ENCODE measurements at regions not wholly inside any gene's neighbourhood (a gene's known extent, or its start where the extent isn't known, plus 50 kb on each side); places are given as distances from the start of the nearest gene placed in this dataset.

DNA sequence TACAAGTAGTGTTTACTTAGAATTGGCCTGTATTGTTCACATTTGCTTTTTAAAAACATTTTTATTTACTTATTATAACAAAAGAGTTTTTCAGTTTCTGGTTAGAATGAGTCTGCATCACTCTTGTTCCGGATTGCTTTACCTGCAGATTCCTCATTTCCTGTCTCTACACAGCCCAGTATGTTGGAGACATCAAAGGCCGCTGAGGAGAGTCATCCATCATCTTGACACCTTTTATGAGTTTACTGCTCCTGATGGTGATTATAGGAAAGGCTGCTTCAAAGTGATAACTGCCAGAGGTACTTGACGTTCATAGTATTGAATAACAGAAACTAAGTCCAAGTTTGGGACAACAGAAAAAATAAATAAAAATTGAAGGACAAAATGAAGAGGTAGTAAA, 490.5 kb upstream of the CA10 start:
- DNase-seq (ENCODE audit: low read depth, low spot score) (no peak), FAIRE-seq (no peak)
- no peaks in the 10 kb centered on the region for H3K27me3 ChIP-seq (ENCODE audit: control insufficient read depth, extremely low read depth, insufficient read depth, low read length)
- no peak overlapping the region for H3K9ac ChIP-seq (ENCODE audit: control insufficient read depth, extremely low read depth, insufficient read depth, low read length)
- H3K4me1 ChIP-seq (ENCODE audit: control insufficient read depth, extremely low read depth, insufficient read depth, low read length), result no peaks in the 10 kb centered on the region
- H3K9me3 ChIP-seq (ENCODE audit: control insufficient read depth, low read depth, low read length), result no peaks in the 10 kb centered on the region
- no peaks in the 10 kb centered on the region for H3K36me3 ChIP-seq (ENCODE audit: control insufficient read depth in 2 of 2, extremely low read depth in 1 of 2, insufficient read depth in 2 of 2, low read length in 2 of 2)
- dilution Hi-C loops (cut with MboI; ENCODE audit: extremely low pct_ligation_motif_present, low sequenced_read_pairs), result no loop called here
- TF ChIP-seq, protein P1, sequence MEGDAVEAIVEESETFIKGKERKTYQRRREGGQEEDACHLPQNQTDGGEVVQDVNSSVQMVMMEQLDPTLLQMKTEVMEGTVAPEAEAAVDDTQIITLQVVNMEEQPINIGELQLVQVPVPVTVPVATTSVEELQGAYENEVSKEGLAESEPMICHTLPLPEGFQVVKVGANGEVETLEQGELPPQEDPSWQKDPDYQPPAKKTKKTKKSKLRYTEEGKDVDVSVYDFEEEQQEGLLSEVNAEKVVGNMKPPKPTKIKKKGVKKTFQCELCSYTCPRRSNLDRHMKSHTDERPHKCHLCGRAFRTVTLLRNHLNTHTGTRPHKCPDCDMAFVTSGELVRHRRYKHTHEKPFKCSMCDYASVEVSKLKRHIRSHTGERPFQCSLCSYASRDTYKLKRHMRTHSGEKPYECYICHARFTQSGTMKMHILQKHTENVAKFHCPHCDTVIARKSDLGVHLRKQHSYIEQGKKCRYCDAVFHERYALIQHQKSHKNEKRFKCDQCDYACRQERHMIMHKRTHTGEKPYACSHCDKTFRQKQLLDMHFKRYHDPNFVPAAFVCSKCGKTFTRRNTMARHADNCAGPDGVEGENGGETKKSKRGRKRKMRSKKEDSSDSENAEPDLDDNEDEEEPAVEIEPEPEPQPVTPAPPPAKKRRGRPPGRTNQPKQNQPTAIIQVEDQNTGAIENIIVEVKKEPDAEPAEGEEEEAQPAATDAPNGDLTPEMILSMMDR (optimal IDR thresholded peaks at IDR 0.05 in 1 of 3, IDR thresholded peaks at IDR 0.05 in 1 of 3, conservative IDR thresholded peaks at IDR 0.05 in 1 of 3; ENCODE audit: extremely low read depth in 1 of 3, insufficient read depth in 2 of 3, low read length in 3 of 3), result no peak
- TF ChIP-seq EZH2 (IDR thresholded peaks at IDR 0.05; ENCODE audit: low read length), result no peak
- no peaks in the 10 kb centered on the region for H3K79me2 ChIP-seq (ENCODE audit: control insufficient read depth, insufficient read depth, low read length)
- H2AFZ ChIP-seq (ENCODE audit: control insufficient read depth, low read length), result no peak overlapping the region
- H3K27ac ChIP-seq (ENCODE audit: control insufficient read depth, insufficient read depth, low read length), result no peak overlapping the region
- H4K20me1 ChIP-seq (ENCODE audit: control insufficient read depth, extremely low read depth, insufficient read depth, low read length), result no peaks in the 10 kb centered on the region
- no peak overlapping the region for H3K4me3 ChIP-seq (ENCODE audit: control insufficient read depth in 2 of 3, extremely low read depth in 1 of 3, insufficient read depth in 2 of 3, low read depth in 1 of 3, low read length in 3 of 3)
- no peaks in the 10 kb centered on the region for H3K9me1 ChIP-seq (ENCODE audit: control insufficient read depth, extremely low read depth, insufficient read depth, low read length)
- H3K4me2 ChIP-seq (ENCODE audit: control insufficient read depth, extremely low read depth, insufficient read depth, low read depth, low read length), result no peak overlapping the region

DNA sequence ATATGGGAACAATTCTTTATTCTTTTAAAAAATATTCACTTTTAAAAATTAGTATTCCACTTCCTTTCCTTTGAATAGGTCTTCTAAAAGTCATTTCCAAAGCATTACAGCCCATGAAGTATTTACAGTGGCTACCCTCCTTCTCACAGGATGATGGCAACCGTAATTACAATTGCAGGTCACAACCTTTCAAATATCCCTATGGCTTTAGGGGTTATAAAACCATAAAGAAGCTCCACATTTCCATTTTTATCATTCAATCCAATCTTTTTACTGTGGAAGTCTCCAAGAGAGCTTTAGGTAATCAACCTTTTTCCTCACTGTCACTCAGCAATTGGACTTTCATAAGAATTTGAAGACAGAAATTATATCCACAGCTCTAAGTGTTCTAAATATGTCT, 488.9 kb upstream of the CA10 start:
- TF ChIP-seq, protein P1 (optimal IDR thresholded peaks at IDR 0.05 in 1 of 3, IDR thresholded peaks at IDR 0.05 in 1 of 3, conservative IDR thresholded peaks at IDR 0.05 in 1 of 3; ENCODE audit: extremely low read depth in 1 of 3, insufficient read depth in 2 of 3, low read length in 3 of 3), result no peak
- TF ChIP-seq EZH2 (IDR thresholded peaks at IDR 0.05; ENCODE audit: low read length), result no peak
- FAIRE-seq, result no peak
- no peak overlapping the region for H3K4me3 ChIP-seq (ENCODE audit: control insufficient read depth in 2 of 3, extremely low read depth in 1 of 3, insufficient read depth in 2 of 3, low read depth in 1 of 3, low read length in 3 of 3)
- no peak overlapping the region for H2AFZ ChIP-seq (ENCODE audit: control insufficient read depth, low read length)
- dilution Hi-C loops (cut with MboI; ENCODE audit: extremely low pct_ligation_motif_present, low sequenced_read_pairs), result no loop called here
- no peak overlapping the region for H3K4me2 ChIP-seq (ENCODE audit: control insufficient read depth, extremely low read depth, insufficient read depth, low read depth, low read length)
- H3K79me2 ChIP-seq (ENCODE audit: control insufficient read depth, insufficient read depth, low read length), result no peaks in the 10 kb centered on the region
- no peaks in the 10 kb centered on the region for H3K9me1 ChIP-seq (ENCODE audit: control insufficient read depth, extremely low read depth, insufficient read depth, low read length)
- no peaks in the 10 kb centered on the region for H3K9me3 ChIP-seq (ENCODE audit: control insufficient read depth, low read depth, low read length)
- DNase-seq (ENCODE audit: low read depth, low spot score), result no peak
- no peaks in the 10 kb centered on the region for H4K20me1 ChIP-seq (ENCODE audit: control insufficient read depth, extremely low read depth, insufficient read depth, low read length)
- H3K36me3 ChIP-seq (ENCODE audit: control insufficient read depth in 2 of 2, extremely low read depth in 1 of 2, insufficient read depth in 2 of 2, low read length in 2 of 2), result no peaks in the 10 kb centered on the region
- H3K27ac ChIP-seq (ENCODE audit: control insufficient read depth, insufficient read depth, low read length), result no peak overlapping the region
- no peaks in the 10 kb centered on the region for H3K27me3 ChIP-seq (ENCODE audit: control insufficient read depth, extremely low read depth, insufficient read depth, low read length)
- no peaks in the 10 kb centered on the region for H3K4me1 ChIP-seq (ENCODE audit: control insufficient read depth, extremely low read depth, insufficient read depth, low read length)
- no peak overlapping the region for H3K9ac ChIP-seq (ENCODE audit: control insufficient read depth, extremely low read depth, insufficient read depth, low read length)
